ENCODE measurements at regions not wholly inside any gene's neighbourhood (a gene's known extent, or its start where the extent isn't known, plus 50 kb on each side); places are given as distances from the start of the nearest gene placed in this dataset.
"Not testable (repeated sequence)": the region's sequence is repeated elsewhere in the genome, so short reads cannot be mapped to it uniquely, and the experiment has no call there.

DNA sequence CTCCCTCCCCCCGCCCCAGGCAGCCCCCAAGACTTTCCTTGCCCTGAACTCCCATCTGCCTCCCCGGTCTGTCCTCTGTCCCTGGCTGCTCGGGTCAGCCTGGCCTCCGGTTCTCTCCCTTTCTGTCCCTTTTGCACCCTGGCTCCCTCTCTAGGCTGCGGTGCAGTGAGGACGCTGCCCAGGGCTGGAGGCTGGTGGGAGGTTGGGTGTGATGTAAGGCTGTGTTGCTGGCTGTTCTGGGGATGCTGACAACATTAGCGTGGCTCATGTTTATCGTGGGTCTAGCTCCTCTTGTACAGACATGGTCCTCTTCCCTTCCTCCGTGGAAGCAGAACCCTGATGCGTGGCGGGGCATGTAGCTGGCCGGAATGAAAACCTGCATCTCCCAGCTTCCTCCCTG is 357.5 kb downstream of the CNTNAP3B start:
- not testable (repeated sequence) for DNase-seq (ENCODE audit: low read depth in 1 of 2, low spot score in 1 of 2)

GRCh38 chr9:41754822-41755221 is 374.4 kb downstream of the CNTNAP3B start:
- not testable (repeated sequence) for DNase-seq (ENCODE audit: low read depth in 1 of 2, low spot score in 1 of 2)

DNA sequence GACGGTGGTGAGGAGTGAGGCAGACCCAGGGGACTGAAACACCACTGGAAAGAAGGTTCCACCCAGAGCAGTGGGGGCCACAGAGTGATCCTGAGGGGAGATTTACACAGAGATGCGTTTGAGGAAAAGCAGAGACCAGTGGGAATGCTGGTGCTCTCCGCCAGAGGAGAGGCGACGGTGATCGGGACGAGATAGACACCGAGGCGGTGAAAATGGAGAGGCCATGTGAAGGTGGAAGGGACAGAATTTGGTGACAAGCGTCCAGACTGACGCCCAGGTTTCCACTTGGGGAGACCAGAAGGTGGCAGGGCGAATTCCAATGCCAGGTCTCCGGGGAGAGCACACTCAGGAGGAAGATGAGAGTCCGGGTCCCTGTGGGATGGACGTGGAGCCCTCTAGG is 374.8 kb downstream of the CNTNAP3B start:
- DNase-seq (ENCODE audit: low read depth in 1 of 2, low spot score in 1 of 2), result not testable (repeated sequence)

- not testable (repeated sequence) for DNase-seq (ENCODE audit: low read depth in 1 of 2, low spot score in 1 of 2)
Measured at GRCh38 chr9:41741897-41742296, 387.3 kb downstream of the CNTNAP3B start.

DNA sequence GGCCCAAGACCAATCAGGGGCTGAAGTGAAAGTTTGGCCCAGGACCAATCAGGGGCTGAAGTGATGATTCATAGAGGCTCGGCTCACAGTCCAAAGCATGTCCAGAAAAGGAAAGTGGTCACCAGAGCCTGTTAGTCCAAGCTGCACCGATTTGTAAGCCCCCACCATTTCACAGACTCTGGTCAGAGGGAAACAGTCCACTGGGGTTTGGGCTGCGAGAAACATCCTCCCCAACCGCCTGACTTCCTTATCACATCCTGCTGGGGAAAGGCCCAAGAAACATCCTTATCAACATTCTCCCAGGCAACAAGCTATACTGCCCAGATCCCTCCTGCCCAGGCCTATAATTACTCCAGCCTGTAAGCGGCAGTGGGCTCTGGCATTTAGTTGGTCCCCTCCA is 388.1 kb downstream of the CNTNAP3B start:
- not testable (repeated sequence) for DNase-seq (ENCODE audit: low read depth in 1 of 2, low spot score in 1 of 2)

- not testable (repeated sequence) for DNase-seq (ENCODE audit: low read depth in 1 of 2, low spot score in 1 of 2)
Measured at GRCh38 chr9:41738681-41739080, 390.5 kb downstream of the CNTNAP3B start.

- DNase-seq (ENCODE audit: low read depth in 1 of 2, low spot score in 1 of 2), result not testable (repeated sequence)
Measured at GRCh38 chr9:41699190-41699589, 430.0 kb downstream of the CNTNAP3B start.

DNA sequence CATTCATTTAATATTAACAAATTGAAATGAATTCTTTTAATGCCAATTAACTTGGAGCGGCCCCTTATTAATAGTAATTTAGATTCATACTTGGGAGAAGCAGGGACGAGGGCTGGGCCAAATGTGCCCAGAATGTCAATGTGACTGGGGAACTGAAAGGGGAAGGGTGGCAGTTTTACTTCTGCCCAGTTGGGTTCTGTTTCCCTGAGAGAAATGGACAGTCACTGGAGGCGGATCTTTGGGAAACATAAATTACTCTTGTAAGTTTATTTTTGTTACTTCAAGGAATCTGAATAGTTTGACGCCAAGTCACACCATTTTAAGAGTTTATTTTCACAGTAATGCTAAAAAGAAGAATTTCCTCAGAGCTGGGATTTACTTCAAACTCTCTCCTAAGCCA is 432.1 kb downstream of the CNTNAP3B start:
- DNase-seq (ENCODE audit: low read depth in 1 of 2, low spot score in 1 of 2), result not testable (repeated sequence)

DNA sequence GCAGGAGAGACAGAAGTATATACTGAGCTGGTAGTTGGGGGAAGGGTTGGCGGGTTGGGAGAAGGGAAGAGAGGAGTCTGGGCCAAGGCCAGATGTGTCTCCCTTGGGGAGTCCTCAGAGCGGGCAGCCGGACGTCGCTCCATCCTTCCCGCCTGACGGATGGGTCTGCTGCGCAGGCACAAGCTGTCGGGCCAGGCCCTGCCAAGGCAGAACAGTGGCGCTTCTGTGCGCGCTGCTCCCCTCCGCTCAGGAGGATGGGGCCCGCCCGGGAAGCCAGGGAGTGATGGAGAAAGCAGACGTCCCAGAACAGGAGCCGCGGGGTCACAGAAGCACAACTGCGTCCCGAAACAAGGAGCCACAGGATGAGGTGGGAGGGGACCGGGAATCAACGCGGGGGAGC is 449.9 kb downstream of the CNTNAP3B start:
- DNase-seq (ENCODE audit: low read depth in 1 of 2, low spot score in 1 of 2), result not testable (repeated sequence)

DNA sequence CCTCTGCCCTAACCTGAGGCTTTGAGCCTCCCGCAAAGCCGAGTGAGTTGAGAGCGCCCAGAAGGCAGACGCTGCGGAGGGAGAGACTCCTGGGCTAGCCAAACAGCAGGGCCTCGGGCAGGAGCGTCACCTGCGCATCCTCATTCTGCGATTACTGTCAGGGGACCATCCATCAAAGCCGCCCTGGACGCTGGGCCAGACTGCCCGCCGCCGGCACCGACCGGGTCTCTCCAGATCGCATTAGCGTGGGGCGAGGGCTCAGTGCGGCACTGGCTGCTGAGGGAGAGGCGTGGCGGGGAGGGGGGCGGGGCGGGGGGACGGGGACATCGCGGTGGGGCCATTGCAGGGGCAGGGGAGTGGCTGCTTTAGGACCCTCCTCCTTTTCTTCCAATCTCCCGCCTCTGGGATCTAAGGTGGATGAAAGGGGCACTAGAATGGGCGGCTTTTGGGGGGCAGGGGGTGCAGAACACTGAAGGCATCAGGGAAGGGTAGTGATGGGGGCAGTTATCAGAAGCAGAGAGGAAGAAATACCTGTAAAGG is 465.7 kb downstream of the CNTNAP3B start:
- DNase-seq (ENCODE audit: low read depth in 1 of 2, low spot score in 1 of 2), result not testable (repeated sequence)

DNA sequence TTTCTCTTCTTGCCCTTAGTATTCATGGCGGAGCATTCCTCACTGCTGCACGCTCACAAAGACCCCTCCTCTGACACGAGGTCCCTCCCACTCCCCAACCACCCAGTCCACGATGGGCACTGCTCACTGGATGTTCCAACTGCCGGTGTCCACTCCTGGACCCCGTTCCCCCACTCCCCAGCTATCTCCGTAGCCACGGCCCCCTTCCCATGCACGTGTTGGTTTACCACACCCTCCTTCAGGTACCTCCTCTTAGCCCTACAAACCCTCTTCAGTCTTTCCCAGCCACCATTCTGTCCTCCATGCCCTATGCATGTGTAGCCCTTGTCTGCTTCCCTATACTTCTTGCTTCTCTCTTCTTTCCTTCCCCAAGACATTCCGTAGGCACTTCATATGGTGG is 469.6 kb upstream of the ZNG1F start:
- not testable (repeated sequence) for DNase-seq (ENCODE audit: low read depth in 1 of 2, low spot score in 1 of 2)

- DNase-seq (ENCODE audit: low read depth in 1 of 2, low spot score in 1 of 2), result not testable (repeated sequence)
Measured at GRCh38 chr9:41658116-41658515, 469.0 kb upstream of the ZNG1F start.

GRCh38 chr9:41657141-41657540 is 468.0 kb upstream of the ZNG1F start:
- DNase-seq (ENCODE audit: low read depth in 1 of 2, low spot score in 1 of 2), result not testable (repeated sequence)

DNA sequence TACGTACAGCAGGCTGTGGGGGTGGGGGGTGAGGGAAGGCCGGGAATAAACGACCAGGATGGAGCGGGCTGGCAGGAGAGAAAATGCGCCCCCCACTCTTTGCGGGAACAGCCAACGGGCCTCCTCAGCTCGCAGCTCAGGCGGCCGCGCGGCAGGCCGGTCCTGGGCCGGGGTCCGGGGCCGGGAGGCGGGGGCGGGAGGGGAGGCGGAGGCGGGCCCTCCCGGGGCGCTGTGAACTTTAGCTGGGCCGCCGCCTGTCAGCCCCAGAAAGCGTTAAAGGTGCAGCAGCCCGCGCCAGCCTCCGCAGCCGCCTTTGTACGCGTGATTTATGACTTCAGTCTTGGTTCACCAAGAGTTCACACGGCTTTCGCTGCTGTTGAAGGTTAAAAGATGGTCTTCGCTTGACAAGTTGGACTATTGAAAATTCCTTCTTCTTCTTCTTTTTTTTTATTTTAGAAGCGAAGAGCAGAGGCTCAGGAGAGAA is 466.0 kb upstream of the ZNG1F start:
- DNase-seq (ENCODE audit: low read depth in 1 of 2, low spot score in 1 of 2), result not testable (repeated sequence)

DNA sequence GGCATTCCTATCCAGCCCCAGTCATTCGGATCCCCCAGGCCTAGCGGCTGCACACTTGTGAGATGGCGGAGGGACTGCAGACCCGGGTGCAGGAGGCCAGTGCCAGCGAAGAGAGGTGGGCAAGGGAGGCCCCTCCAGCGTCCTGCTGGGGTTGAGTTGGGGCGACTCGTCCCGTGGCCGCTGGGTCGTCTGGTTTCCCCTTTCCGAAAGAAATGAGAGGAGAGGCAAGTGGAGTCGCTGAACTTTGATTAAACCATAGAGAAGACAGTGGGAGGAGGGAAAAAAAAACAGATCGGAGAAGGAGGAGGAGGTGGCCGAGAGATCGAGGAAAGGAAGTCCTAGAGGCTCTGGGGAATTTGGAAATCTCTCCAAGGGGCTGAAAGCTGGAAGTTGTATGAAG is 465.2 kb upstream of the ZNG1F start:
- DNase-seq (ENCODE audit: low read depth in 1 of 2, low spot score in 1 of 2), result not testable (repeated sequence)

DNA sequence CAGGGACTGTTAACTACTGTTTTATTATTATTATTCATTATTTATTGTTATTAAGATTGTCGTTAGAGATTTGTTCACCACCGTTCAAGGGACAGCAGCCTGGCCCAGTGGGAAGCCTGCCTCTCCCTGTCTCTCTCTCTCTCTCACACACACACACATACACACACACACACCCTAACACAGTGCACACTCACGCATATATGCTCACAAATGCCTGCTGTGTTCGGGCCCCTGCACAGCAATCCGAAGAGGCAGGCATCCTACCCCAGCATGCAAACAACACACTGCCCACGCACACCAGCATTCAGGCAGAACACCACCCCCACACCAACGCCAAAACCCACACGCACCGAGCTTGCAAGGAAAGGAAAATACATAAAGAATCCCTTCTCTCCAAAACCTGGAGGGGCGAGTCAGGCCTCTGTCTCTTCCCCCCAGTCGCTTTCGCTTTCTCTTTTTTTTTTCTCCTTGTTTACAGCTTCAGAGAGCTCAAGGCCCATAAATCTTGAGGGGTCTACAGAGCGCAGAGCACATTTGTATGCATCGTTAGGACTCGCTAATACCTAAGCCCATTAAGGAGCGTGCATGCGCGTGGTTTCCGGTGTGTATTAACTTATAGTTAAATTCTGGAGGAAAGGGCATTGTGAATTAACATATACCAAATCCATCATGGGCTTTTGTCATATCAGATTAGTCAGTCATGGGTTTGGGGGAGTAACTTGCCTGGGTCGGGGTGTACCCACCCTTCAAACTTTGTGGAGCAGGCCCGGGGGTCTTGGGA is 464.6 kb upstream of the ZNG1F start:
- not testable (repeated sequence) for DNase-seq (ENCODE audit: low read depth in 1 of 2, low spot score in 1 of 2)

- not testable (repeated sequence) for DNase-seq (ENCODE audit: low read depth in 1 of 2, low spot score in 1 of 2)
Measured at GRCh38 chr9:41652800-41653199, 463.7 kb upstream of the ZNG1F start.

- not testable (repeated sequence) for DNase-seq (ENCODE audit: low read depth in 1 of 2, low spot score in 1 of 2)
Measured at GRCh38 chr9:41652100-41652713, 463.1 kb upstream of the ZNG1F start.

DNA sequence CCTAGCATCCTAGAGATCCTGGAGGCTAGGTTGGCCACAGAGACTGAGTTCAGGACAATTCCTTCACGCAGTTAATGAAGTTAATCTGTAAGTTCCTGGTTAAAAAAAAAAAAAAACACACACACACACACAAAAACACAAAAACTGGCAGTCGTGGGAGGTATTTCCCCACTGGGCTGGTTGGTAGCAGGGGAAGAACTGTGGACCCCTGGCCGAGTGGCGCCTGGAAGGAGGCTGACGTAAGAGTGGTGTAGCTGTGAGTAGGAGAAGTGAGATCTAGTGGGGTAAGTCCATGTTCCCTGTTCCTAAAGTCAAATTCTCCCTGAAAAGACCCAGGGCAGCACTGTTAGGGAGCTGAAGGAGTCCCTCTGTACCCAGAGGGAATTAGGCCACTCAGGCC is 461.0 kb upstream of the ZNG1F start:
- DNase-seq (ENCODE audit: low read depth in 1 of 2, low spot score in 1 of 2), result not testable (repeated sequence)

- not testable (repeated sequence) for DNase-seq (ENCODE audit: low read depth in 1 of 2, low spot score in 1 of 2)
Measured at GRCh38 chr9:41648564-41648963, 459.4 kb upstream of the ZNG1F start.

GRCh38 chr9:41646246-41646645 is 457.1 kb upstream of the ZNG1F start:
- not testable (repeated sequence) for DNase-seq (ENCODE audit: low read depth in 1 of 2, low spot score in 1 of 2)
